GM10266 (cell line): ENCODE measurements at regions not wholly inside any gene's neighbourhood (a gene's known extent, or its start where the extent isn't known, plus 50 kb on each side); places are given as distances from the start of the nearest gene placed in this dataset.

Source experiments
- DNase-seq: peaks from one replicate; pipeline ENCODE4 v3.0.0; 2012; ENCODE audit errors: extremely low spot score
- TF ChIP-seq, protein P1 (sequence below): IDR thresholded peaks from 2 replicates; pipeline ENCODE4 v1.5.1; 2012; ENCODE audit warnings: mild to moderate bottlenecking, low read depth; ENCODE audit not compliant: control insufficient read depth, insufficient read depth; ENCODE audit errors: missing control alignments

DNA sequence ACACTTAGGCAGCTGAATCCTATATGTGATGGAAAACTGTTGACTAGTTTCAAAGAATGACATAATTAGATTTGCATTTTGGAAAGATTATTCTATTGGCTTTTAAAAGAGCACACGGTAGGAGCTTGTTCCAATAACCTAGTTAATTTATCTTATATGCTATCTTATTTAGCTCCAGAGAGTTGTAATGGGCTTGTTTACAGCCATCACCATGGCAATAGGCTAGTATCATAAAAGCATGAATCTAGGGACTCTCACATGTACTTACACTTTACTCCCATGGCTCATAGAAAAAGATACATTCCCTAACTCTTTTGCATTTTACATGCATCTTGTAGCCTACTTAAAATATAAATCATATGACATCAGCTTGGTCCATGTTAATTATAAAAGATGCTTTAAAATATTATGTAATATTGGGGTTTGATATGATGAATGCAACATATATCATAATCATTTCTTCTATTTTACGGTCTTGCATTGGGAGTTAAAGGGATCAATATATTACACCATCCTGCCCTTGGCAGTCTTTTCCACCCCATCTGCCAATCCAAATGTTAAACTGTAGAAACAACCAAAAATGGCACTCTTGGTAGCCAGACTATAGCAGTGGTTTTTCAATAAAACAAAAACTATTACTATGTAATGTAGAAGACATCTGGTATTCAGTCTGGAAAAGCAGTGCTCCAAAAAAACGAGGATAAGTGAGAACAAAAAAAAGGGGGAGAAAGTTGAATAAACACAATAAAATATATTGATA lies 2254.0 kb downstream of the LRRC4C start:
- no peak for DNase-seq

DNA sequence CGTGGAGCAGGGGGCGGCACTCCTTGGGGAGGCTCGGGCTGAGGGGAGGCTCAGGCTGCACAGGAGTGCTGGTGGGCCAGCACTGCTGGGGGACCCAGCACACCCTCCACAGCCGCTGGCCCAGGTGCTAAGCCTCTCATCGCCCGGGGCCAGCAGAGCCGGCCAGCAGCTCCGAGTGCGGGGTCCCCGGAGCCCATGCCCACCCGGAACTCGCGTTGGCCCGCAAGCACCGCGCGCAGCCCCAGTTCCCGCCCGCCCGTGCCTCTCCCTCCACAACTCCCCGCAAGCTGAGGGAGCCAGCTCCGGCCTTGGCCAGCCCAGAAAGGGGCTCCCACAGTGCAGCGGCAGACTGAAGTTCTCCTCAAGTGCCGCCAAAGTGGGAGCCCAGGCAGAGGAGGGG lies 2266.8 kb downstream of the LRRC4C start:
- DNase-seq, result no peak

More for the DNA sequence above, 2254.0 kb downstream of the LRRC4C start:
- TF ChIP-seq, protein P1, sequence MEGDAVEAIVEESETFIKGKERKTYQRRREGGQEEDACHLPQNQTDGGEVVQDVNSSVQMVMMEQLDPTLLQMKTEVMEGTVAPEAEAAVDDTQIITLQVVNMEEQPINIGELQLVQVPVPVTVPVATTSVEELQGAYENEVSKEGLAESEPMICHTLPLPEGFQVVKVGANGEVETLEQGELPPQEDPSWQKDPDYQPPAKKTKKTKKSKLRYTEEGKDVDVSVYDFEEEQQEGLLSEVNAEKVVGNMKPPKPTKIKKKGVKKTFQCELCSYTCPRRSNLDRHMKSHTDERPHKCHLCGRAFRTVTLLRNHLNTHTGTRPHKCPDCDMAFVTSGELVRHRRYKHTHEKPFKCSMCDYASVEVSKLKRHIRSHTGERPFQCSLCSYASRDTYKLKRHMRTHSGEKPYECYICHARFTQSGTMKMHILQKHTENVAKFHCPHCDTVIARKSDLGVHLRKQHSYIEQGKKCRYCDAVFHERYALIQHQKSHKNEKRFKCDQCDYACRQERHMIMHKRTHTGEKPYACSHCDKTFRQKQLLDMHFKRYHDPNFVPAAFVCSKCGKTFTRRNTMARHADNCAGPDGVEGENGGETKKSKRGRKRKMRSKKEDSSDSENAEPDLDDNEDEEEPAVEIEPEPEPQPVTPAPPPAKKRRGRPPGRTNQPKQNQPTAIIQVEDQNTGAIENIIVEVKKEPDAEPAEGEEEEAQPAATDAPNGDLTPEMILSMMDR, result no peak

DNA sequence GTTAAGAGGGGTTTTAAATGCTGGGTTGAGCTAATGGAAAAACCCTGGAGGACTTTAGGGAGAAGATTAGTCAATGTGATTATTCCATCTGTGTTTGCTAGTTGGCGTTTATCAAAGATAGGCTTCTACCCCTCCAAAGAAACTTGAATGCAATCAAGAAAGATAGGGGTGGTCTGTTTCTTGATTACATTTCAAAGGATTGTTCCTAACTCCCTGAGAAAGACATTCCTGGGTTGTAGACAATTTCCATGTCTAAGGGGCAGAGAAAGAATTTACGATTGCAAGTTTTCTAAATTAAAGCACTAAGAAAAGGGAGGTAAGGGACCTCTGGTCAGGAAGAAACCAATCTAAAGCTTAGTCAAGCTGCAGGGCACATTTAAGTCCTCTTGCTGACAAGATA lies 2268.7 kb downstream of the LRRC4C start:
- DNase-seq, result no peak
- TF ChIP-seq, protein P1, result no peak

More for the DNA sequence above, 2266.8 kb downstream of the LRRC4C start:
- TF ChIP-seq, protein P1, result no peak

DNA sequence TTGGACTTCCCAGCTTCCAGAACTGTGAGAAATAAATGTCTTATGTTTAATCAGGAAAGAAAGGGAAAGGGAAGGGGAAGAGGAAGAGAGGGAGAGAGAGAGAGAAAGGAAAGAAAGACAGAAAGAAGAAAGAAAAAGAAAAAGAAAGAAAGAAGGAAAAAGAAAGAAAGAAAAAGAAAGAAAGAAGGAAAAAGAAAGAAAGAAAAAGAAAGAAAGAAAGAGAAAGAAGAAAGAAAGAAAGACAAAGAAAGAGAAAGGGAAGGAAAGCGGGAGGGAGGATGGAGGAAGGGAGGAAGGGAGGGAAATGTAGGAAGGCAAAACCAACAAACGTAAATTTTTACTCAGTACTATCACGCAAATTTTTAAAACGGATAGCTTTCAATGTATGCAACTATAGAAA lies 2281.8 kb downstream of the LRRC4C start:
- TF ChIP-seq, protein P1, result no peak
- no peak for DNase-seq

DNA sequence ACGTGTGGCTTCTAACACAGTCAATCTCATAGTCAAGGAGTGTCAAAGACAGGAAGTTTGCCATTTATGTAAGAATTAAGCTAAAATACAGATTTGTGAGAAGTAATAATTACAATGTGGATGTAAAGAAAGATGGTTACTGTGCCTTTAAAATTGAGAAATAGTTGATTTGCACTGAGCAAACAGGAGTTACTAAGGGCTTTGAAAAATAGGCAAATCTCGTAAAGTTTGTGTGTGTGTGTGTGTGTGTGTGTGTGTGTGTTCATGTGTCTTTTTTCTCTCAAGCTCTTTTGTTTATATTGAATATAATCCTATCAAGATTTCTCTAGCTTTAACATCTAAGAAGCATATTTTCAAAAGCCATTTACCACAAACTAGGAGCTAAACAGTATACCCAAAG lies 2284.5 kb downstream of the LRRC4C start:
- TF ChIP-seq, protein P1, result no peak
- DNase-seq, result no peak

DNA sequence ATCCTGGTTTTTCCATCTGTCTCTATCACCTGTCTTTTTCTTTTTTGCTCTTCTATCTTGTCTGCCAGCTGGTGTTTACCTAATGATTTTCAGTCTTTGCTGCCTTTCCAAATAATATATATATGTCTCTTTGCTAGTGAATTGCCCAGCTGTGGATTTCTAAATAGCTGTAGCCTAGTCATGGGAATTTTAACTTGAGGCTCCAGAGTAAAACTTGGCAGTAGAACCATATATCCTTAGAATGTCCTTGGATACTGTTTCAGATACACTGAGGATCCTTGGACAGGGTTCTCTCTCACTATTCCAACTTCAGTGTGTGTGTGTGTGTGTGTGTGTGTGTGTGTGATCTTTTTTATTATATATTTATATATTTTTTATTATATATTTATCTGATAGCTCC lies 2285.3 kb downstream of the LRRC4C start:
- TF ChIP-seq, protein P1, result no peak

DNA sequence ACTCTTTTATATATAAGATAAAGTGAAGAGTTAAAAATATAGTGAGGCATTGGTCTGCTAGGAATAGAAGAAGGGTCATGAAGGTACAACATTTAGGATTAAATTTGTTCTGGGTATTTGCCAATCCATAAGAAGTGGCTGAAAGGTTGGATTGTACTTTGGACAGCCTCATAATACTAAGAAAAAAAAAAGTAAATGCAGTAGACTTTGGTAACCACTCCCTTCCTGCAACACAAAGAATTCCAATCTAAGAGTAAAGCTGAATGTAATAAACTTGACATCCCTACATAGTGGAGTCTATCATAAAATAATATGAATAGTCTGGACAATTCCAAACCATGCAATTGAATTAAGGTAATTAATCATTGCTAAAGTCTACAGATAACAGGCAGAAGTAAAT lies 2294.4 kb downstream of the LRRC4C start:
- TF ChIP-seq, protein P1, result no peak
- no peak for DNase-seq

More for the DNA sequence above, 2285.3 kb downstream of the LRRC4C start:
- no peak for DNase-seq
